ENCODE measurements at regions not wholly inside any gene's neighbourhood (a gene's known extent, or its start where the extent isn't known, plus 50 kb on each side); places are given as distances from the start of the nearest gene placed in this dataset.
"Not testable (repeated sequence)": the region's sequence is repeated elsewhere in the genome, so short reads cannot be mapped to it uniquely, and the experiment has no call there.

GRCh38 chr1:65596768-65597167, 176.3 kb downstream of the LEPR start:
- no peak overlapping the region for H3K27ac Mint-ChIP-seq
- no peaks in the 10 kb centered on the region for H3K9me3 Mint-ChIP-seq
- DNase-seq (ENCODE audit: low spot score in 2 of 2), result no peak
- H3K36me3 Mint-ChIP-seq, result no peaks in the 10 kb centered on the region
- no peaks in the 10 kb centered on the region for H3K4me1 Mint-ChIP-seq
- H3K4me3 Mint-ChIP-seq, result no peak overlapping the region
- no peak for ATAC-seq

GRCh38 chr1:65605621-65606020, 185.2 kb downstream of the LEPR start:
- no peak for DNase-seq (ENCODE audit: low spot score in 2 of 2)
- no peak for ATAC-seq
- H3K36me3 Mint-ChIP-seq, result no peaks in the 10 kb centered on the region
- H3K4me1 Mint-ChIP-seq, result no peaks in the 10 kb centered on the region
- H3K4me3 Mint-ChIP-seq, result no peak overlapping the region
- H3K27ac Mint-ChIP-seq, result no peak overlapping the region
- H3K9me3 Mint-ChIP-seq, result no peaks in the 10 kb centered on the region

- H3K9me3 Mint-ChIP-seq, result no peaks in the 10 kb centered on the region
- H3K27ac Mint-ChIP-seq, result no peak overlapping the region
- H3K4me1 Mint-ChIP-seq, result no peaks in the 10 kb centered on the region
- H3K4me3 Mint-ChIP-seq, result no peak overlapping the region
- ATAC-seq, result no peak
- no peaks in the 10 kb centered on the region for H3K36me3 Mint-ChIP-seq
- no peak for DNase-seq (ENCODE audit: low spot score in 2 of 2)
These were observed 186.0 kb downstream of the LEPR start for GRCh38 chr1:65606426-65606825.

- no peaks in the 10 kb centered on the region for H3K36me3 Mint-ChIP-seq
- no peak for DNase-seq (ENCODE audit: low spot score in 2 of 2)
- no peak overlapping the region for H3K4me3 Mint-ChIP-seq
- no peaks in the 10 kb centered on the region for H3K4me1 Mint-ChIP-seq
- ATAC-seq, result no peak
- no peaks in the 10 kb centered on the region for H3K9me3 Mint-ChIP-seq
- no peak overlapping the region for H3K27ac Mint-ChIP-seq
These were observed 178.8 kb upstream of the PDE4B start for GRCh38 chr1:65613884-65614283.

GRCh38 chr1:65615859-65616258, 176.8 kb upstream of the PDE4B start:
- ATAC-seq (no peak), DNase-seq (ENCODE audit: low spot score in 2 of 2) (no peak)
- H3K36me3 Mint-ChIP-seq, result no peaks in the 10 kb centered on the region
- no peaks in the 10 kb centered on the region for H3K9me3 Mint-ChIP-seq
- H3K4me3 Mint-ChIP-seq, result no peak overlapping the region
- no peak overlapping the region for H3K27ac Mint-ChIP-seq
- H3K4me1 Mint-ChIP-seq, result no peaks in the 10 kb centered on the region

- not testable (repeated sequence) for H3K27ac Mint-ChIP-seq; H3K4me3 Mint-ChIP-seq; H3K9me3 Mint-ChIP-seq; H3K4me1 Mint-ChIP-seq; DNase-seq (ENCODE audit: low spot score in 2 of 2); ATAC-seq; H3K36me3 Mint-ChIP-seq
These were observed 171.0 kb upstream of the PDE4B start for GRCh38 chr1:65621721-65622120.

GRCh38 chr1:65623895-65624294, 168.8 kb upstream of the PDE4B start:
- DNase-seq (ENCODE audit: low spot score in 2 of 2) (no peak), ATAC-seq (no peak)
- no peaks in the 10 kb centered on the region for H3K36me3 Mint-ChIP-seq
- no peak overlapping the region for H3K4me3 Mint-ChIP-seq
- H3K9me3 Mint-ChIP-seq, result no peaks in the 10 kb centered on the region
- no peaks in the 10 kb centered on the region for H3K4me1 Mint-ChIP-seq
- H3K27ac Mint-ChIP-seq, result no peak overlapping the region

GRCh38 chr1:65625528-65625927, 167.2 kb upstream of the PDE4B start:
- no peak overlapping the region for H3K4me3 Mint-ChIP-seq
- no peaks in the 10 kb centered on the region for H3K9me3 Mint-ChIP-seq
- no peaks in the 10 kb centered on the region for H3K4me1 Mint-ChIP-seq
- ATAC-seq, result no peak
- no peak for DNase-seq (ENCODE audit: low spot score in 2 of 2)
- H3K27ac Mint-ChIP-seq, result no peak overlapping the region
- no peaks in the 10 kb centered on the region for H3K36me3 Mint-ChIP-seq

- no peak for ATAC-seq
- Mint-ChIP-seq H3K4me1 (no peaks in the 10 kb centered on the region), H3K4me3 (no peak overlapping the region), H3K9me3 (no peaks in the 10 kb centered on the region), H3K36me3 (no peaks in the 10 kb centered on the region), H3K27ac (no peak overlapping the region)
- DNase-seq (ENCODE audit: low spot score in 2 of 2), result no peak
These were observed 166.7 kb upstream of the PDE4B start for GRCh38 chr1:65626003-65626402.

- H3K9me3 Mint-ChIP-seq, result no peaks in the 10 kb centered on the region
- DNase-seq (ENCODE audit: low spot score in 2 of 2) (no peak), ATAC-seq (no peak)
- no peaks in the 10 kb centered on the region for H3K36me3 Mint-ChIP-seq
- no peak overlapping the region for H3K27ac Mint-ChIP-seq
- no peaks in the 10 kb centered on the region for H3K4me1 Mint-ChIP-seq
- no peak overlapping the region for H3K4me3 Mint-ChIP-seq
These were observed 162.9 kb upstream of the PDE4B start for GRCh38 chr1:65629788-65630187.

GRCh38 chr1:65630855-65631254, 161.8 kb upstream of the PDE4B start:
- Mint-ChIP-seq H3K4me1 (no peaks in the 10 kb centered on the region), H3K27ac (no peak overlapping the region), H3K36me3 (no peaks in the 10 kb centered on the region), H3K4me3 (no peak overlapping the region), H3K9me3 (no peaks in the 10 kb centered on the region)
- DNase-seq (ENCODE audit: low spot score in 2 of 2), result no peak
- no peak for ATAC-seq

- Mint-ChIP-seq H3K4me3 (no peak overlapping the region), H3K36me3 (no peaks in the 10 kb centered on the region), H3K4me1 (no peaks in the 10 kb centered on the region), H3K27ac (no peak overlapping the region), H3K9me3 (no peaks in the 10 kb centered on the region)
- no peak for ATAC-seq
- DNase-seq (ENCODE audit: low spot score in 2 of 2), result no peak
These were observed 160.5 kb upstream of the PDE4B start for GRCh38 chr1:65632235-65632634.

- no peaks in the 10 kb centered on the region for H3K9me3 Mint-ChIP-seq
These were observed 152.6 kb upstream of the PDE4B start for GRCh38 chr1:65640046-65640445.

GRCh38 chr1:65649185-65649584, 143.5 kb upstream of the PDE4B start:
- not testable (repeated sequence) for DNase-seq (ENCODE audit: low spot score in 2 of 2); H3K27ac Mint-ChIP-seq; H3K9me3 Mint-ChIP-seq; H3K4me1 Mint-ChIP-seq; H3K36me3 Mint-ChIP-seq; ATAC-seq; H3K4me3 Mint-ChIP-seq

More at GRCh38 chr1:65640046-65640445, 152.6 kb upstream of the PDE4B start:
- no peak overlapping the region for H3K27ac Mint-ChIP-seq
- ATAC-seq (no peak), DNase-seq (ENCODE audit: low spot score in 2 of 2) (no peak)
- no peaks in the 10 kb centered on the region for H3K4me1 Mint-ChIP-seq
- no peak overlapping the region for H3K4me3 Mint-ChIP-seq
- no peaks in the 10 kb centered on the region for H3K36me3 Mint-ChIP-seq

- ATAC-seq (no peak), DNase-seq (ENCODE audit: low spot score in 2 of 2) (no peak)
- Mint-ChIP-seq H3K9me3 (peaks cover 5% of the 10 kb centered on the region), H3K4me3 (no peak overlapping the region), H3K27ac (no peak overlapping the region), H3K4me1 (no peaks in the 10 kb centered on the region), H3K36me3 (no peaks in the 10 kb centered on the region)
These were observed 142.0 kb upstream of the PDE4B start for GRCh38 chr1:65650682-65651081.

GRCh38 chr1:65654526-65654925, 138.2 kb upstream of the PDE4B start:
- ATAC-seq; H3K4me3 Mint-ChIP-seq; DNase-seq (ENCODE audit: low spot score in 2 of 2): not testable (repeated sequence)

GRCh38 chr1:65657609-65658008, 135.1 kb upstream of the PDE4B start:
- not testable (repeated sequence) for H3K9me3 Mint-ChIP-seq; DNase-seq (ENCODE audit: low spot score in 2 of 2); H3K36me3 Mint-ChIP-seq; ATAC-seq; H3K27ac Mint-ChIP-seq; H3K4me3 Mint-ChIP-seq; H3K4me1 Mint-ChIP-seq

More at GRCh38 chr1:65654526-65654925, 138.2 kb upstream of the PDE4B start:
- H3K4me1 Mint-ChIP-seq, H3K36me3 Mint-ChIP-seq, H3K27ac Mint-ChIP-seq, H3K9me3 Mint-ChIP-seq: not testable (repeated sequence)
